ENCODE measurements at regions not wholly inside any gene's neighbourhood (a gene's known extent, or its start where the extent isn't known, plus 50 kb on each side); places are given as distances from the start of the nearest gene placed in this dataset.

GRCh38 chr14:54050759-54051158 is 94.1 kb upstream of the BMP4 start:
- Histone ChIP-seq H3K27me3 (replicated peaks in 1 of 4; ENCODE audit: control insufficient read depth in 3 of 4, extremely low read depth in 1 of 4, insufficient read depth in 3 of 4, low read length in 3 of 4) (no peaks in the 10 kb centered on the region), H3K79me2 (ENCODE audit: control insufficient read depth in 1 of 2, insufficient read depth in 2 of 2, low read length in 2 of 2) (no peaks in the 10 kb centered on the region), H3K23me2 (ENCODE audit: low read depth, low read length) (no peaks in the 10 kb centered on the region), H3K79me1 (ENCODE audit: low read depth, low read length) (no peaks in the 10 kb centered on the region), H4K5ac (ENCODE audit: insufficient read length, low read depth, low read length) (no peak overlapping the region), H3K4me1 (replicated peaks in 1 of 4; ENCODE audit: control insufficient read depth in 3 of 4, insufficient read depth in 4 of 4, low read length in 3 of 4) (no peaks in the 10 kb centered on the region), H2AK5ac (ENCODE audit: low read depth, low read length) (no peak overlapping the region), H3K56ac (replicated peaks; ENCODE audit: insufficient read length, low read depth, low read length) (no peak overlapping the region), H3K23ac (ENCODE audit: insufficient read length) (no peak overlapping the region), H3K9ac (replicated peaks in 1 of 4; ENCODE audit: extremely low read depth in 1 of 4, low read depth in 3 of 4, low read length in 3 of 4) (no peak overlapping the region), H3K9me3 (ENCODE audit: insufficient read depth in 2 of 2, low read depth in 1 of 2, low read length in 1 of 2) (no peaks in the 10 kb centered on the region), H3K4me2 (ENCODE audit: insufficient read depth in 1 of 2, low read depth in 2 of 2, low read length in 2 of 2) (no peak overlapping the region), H2BK20ac (ENCODE audit: low read length) (no peak overlapping the region), H2BK15ac (ENCODE audit: low read length) (no peak overlapping the region), H4K91ac (replicated peaks; ENCODE audit: insufficient read length, low read length) (no peak overlapping the region), H2BK12ac (ENCODE audit: low read depth, low read length) (no peak overlapping the region), H4K20me1 (replicated peaks in 1 of 2; ENCODE audit: control insufficient read depth in 1 of 2, insufficient read depth in 2 of 2, low read length in 2 of 2) (no peaks in the 10 kb centered on the region), H3K18ac (ENCODE audit: extremely low read depth, low read length) (no peak overlapping the region), H2BK120ac (replicated peaks; ENCODE audit: low read depth, low read length) (no peak overlapping the region), H3K36me3 (ENCODE audit: control insufficient read depth in 2 of 4, insufficient read depth in 4 of 4, low read length in 3 of 4) (no peaks in the 10 kb centered on the region), H2AFZ (ENCODE audit: low read length) (0 out of 2 replicates have a peak overlapping the region, but pooled peaks have one; percentile 59), H3K4ac (replicated peaks; ENCODE audit: insufficient read length, low read depth, low read length) (no peak overlapping the region), H3K27ac (ENCODE audit: low read depth, low read length) (no peak overlapping the region), H3K4me3 (ENCODE audit: extremely low read depth in 1 of 4, insufficient read depth in 2 of 4, low read depth in 3 of 4, low read length in 4 of 4) (no peak overlapping the region), H4K8ac (ENCODE audit: extremely low read depth, insufficient read depth, low read length) (no peak overlapping the region), H3K14ac (ENCODE audit: insufficient read length) (no peak overlapping the region), H2BK5ac (ENCODE audit: low read depth, low read length) (no peak overlapping the region)
- CTCF ChIA-PET (ENCODE audit: partially characterized antibody), result interaction anchor here (0.5 kb wide), 1 partner anchor 260 kb away, joined by 5 read pairs; no protein-coding TSS in a partner anchor
- 99% methylated on average over 3 of the region's 3 CpGs; no CpG with 5 or more reads in 1 of the 2 experiments for WGBS, 2 experiments (ENCODE audit: extremely low coverage in 1 of 2, insufficient coverage in 1 of 2, insufficient read length in 1 of 2, insufficient replicate concordance in 2 of 2, low coverage in 1 of 2, low lambda C conversion rate in 2 of 2, missing lambda C conversion rate in 1 of 2)
- no peak for FAIRE-seq
- POLR2A ChIA-PET (ENCODE audit: partially characterized antibody), result no interaction called here
- no peak for DNase-seq (ENCODE audit: low read depth in 1 of 2, low spot score in 2 of 2)
- TF ChIP-seq JUN (IDR thresholded peaks at IDR 0.05; ENCODE audit: low read depth, low read length) (no peak), GTF2F1 (IDR thresholded peaks at IDR 0.05; ENCODE audit: borderline replicate concordance, low read depth, low read length) (no peak), POU5F1 (IDR thresholded peaks at IDR 0.05; ENCODE audit: low read depth, low read length) (no peak), PHF8 (conservative IDR thresholded peaks at IDR 0.05; ENCODE audit: low read depth, low read length) (no peak), SUZ12 (IDR thresholded peaks at IDR 0.05; ENCODE audit: low read length) (no peak), YY1 (IDR thresholded peaks at IDR 0.05; ENCODE audit: low read depth, low read length) (no peak), SIRT6 (IDR thresholded peaks at IDR 0.05; ENCODE audit: low read length) (no peak), FOSL1 (IDR thresholded peaks at IDR 0.05; ENCODE audit: insufficient read depth, low read depth, low read length) (no peak), SRF (IDR thresholded peaks at IDR 0.05; ENCODE audit: low read depth, low read length) (no peak), SP2 (IDR thresholded peaks at IDR 0.05; ENCODE audit: low read length) (no peak), BACH1 (IDR thresholded peaks at IDR 0.05; ENCODE audit: low read length) (no peak), TBP (IDR thresholded peaks at IDR 0.05; ENCODE audit: low read depth, low read length) (no peak)
- TF ChIP-seq, protein P1, sequence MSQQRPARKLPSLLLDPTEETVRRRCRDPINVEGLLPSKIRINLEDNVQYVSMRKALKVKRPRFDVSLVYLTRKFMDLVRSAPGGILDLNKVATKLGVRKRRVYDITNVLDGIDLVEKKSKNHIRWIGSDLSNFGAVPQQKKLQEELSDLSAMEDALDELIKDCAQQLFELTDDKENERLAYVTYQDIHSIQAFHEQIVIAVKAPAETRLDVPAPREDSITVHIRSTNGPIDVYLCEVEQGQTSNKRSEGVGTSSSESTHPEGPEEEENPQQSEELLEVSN (IDR thresholded peaks at IDR 0.05), result no peak
